ENCODE measurements at regions not wholly inside any gene's neighbourhood (a gene's known extent, or its start where the extent isn't known, plus 50 kb on each side); places are given as distances from the start of the nearest gene placed in this dataset.
"Not testable (repeated sequence)": the region's sequence is repeated elsewhere in the genome, so short reads cannot be mapped to it uniquely, and the experiment has no call there.

GRCh38 chr11:57047610-57048009, 58.9 kb downstream of the OR5AK2 start:
- no peak for DNase-seq

DNA sequence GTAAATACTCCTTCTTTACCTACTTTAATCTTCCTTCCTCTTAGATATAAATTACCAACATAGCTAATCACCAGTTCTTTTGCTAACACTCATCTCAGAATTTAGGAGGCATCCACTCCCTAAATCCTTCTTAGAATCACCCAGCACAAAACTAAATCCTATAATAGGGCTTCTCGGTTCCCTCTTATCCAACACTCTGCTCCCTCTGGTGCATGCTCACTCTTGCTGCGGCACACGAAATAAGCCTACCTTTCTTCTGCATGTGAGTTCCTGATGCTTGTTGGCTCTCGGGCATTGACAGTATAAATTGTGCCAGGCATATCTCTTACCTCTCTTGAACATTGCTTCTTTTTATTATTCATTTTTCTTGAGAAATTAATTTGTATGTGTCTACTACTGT, 61.0 kb downstream of the OR5AK2 start:
- no peak for DNase-seq

DNA sequence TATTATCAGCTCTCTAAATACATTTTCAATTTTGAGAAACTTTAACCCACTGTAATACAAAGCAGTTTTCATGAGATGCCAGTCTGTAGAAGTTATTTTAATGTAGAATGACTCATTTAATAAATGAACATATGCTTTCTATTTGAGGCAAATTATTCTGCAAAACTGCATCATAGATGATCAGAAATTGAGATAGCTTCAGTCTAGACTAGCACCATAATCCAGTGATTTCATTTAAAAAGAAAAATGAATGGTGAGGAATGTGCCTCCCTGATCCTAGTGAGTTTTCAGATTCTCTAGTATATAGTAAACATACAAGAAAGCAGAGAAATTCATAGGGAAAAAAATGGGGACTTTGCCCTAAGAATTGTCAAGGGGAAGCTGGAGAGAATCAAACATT, 66.1 kb downstream of the OR5AK2 start:
- no peak for DNase-seq

DNA sequence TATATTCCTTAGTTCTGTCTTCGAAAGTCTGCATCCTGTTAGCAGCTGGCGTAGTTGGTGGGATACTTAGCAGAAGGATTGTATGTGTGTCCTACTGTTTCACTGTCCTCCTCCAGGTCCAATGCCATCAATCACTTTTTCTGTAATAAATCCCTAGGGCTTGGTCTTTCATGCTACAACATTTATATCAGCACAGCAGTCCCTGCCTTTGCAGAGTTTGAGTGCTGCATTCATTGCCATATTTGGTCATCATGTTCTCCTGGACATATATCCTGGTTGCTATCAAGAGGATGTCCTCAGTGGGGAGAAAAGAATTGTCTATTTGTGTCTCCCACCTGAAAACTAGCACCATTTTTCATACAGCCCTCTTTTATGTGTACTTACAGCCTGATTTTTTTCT, 67.0 kb downstream of the OR5AK2 start:
- no peak for DNase-seq

GRCh38 chr11:57056735-57057134, 68.0 kb downstream of the OR5AK2 start:
- DNase-seq, result no peak

DNA sequence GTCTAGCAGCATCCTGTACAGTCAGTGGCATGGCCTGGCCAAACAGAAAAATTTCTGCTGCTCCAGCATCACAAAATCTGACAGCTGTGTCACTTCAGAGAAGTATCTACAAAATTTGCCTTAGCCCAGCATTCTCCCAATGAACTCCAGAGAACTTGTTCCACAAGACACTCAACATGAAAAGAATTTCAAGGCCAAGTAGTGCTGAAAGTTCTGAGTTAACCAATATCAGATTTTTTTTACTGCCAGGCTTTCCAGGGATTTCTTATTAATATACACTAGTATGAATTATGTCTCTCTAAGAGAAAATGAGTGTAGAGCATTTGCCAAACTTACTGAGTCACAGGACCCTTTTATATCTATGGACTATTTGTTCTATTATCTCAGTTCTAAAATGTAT, 68.8 kb downstream of the OR5AK2 start:
- DNase-seq, result no peak

GRCh38 chr11:57062957-57063356, 74.2 kb downstream of the OR5AK2 start:
- DNase-seq, result not testable (repeated sequence)

DNA sequence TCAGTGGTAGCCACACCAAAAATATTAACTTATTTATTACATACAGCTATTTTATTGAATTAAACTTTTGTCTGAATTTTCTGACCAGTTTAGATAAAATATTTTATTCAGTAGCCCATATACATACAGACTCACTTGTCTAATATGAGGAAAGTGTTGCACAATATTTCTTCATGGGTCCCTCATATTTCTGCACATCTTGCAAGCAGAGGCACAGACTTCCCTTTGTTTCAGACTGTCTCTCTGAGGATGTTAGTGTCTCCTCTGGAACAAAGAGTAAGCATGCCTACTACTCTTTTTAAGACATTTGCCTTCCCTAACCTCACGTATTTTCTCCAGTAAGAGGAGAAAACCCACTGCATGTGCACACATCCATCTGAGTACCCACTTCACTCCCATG, 81.2 kb downstream of the OR5AK2 start:
- no peak for DNase-seq

DNA sequence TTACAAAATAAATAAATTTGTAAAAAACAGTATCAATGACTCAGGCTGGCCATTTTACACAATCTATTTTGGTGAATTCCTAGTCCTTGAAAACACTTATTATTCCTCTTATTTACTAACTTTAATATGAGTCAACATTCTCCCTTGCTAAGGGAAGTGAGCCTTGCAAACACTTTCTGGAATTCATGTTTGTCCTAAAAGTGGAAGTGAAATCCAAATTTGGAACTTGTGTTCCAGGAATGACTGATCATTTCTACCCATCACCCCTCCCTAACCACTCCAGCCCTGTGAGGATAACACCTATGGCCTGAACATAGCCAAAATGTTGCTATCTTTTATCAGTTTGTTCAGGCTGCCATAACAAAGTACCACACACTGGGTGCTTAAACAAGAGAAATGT, 83.1 kb downstream of the OR5AK2 start:
- no peak for DNase-seq

GRCh38 chr11:57072640-57073039, 83.9 kb downstream of the OR5AK2 start:
- no peak for DNase-seq

GRCh38 chr11:57073128-57073527, 84.4 kb downstream of the OR5AK2 start:
- no peak for DNase-seq

- no peak for DNase-seq
Measured at GRCh38 chr11:57081356-57081755, 92.6 kb downstream of the OR5AK2 start.

DNA sequence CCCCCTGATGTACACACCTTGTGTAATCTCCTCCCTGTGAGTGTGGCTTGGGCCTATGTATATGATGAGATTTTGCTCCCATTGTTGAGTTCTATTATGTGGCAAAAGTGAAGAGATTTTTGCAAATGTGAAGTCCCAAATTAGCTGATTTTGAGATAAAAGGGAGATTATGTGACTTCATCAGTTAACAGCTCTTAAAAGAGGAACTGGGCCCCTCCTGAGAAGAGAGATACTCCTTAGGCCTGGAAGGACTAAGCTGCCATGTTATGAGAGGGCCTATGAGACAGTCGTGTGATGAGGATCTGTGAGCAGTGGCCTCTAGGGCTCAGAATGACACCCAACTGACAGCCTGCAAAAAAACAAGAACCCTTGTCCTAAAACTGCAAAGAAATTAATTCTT, 93.4 kb downstream of the OR5AK2 start:
- no peak for DNase-seq

DNA sequence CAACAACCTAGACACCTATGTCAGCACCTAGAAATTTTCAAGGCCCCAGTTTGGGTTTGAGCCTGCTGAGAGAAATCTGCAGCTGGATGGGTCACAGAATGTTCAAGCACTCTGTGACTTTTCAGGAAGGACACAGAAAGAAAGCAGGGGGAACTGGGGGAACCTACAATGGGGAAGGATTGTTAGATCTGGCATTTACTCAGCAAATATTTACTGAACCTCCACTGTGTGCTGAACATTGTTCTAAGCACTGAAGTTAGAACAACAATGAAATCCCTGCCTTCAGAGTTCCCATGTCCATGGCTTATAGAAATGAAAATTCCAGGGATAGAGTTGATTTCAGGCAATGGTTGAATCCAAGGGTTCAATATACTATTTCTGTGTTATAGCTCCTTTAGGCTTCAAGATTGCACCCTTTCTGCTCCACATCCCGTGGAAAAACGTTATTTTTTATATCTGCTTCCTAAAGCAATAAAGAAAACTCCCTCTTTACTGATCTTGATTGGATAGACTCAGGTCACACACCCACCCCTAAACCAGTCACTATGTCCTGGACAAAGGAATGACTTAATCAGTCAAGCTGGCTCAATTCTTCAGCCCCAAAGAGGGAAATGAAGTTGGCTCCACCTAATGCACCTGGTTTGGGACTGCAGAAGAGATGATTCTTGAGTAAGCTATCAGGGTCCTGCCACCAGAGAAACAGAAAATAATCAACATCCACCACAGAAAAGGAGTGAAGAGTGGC, 95.1 kb downstream of the OR5AK2 start:
- DNase-seq, result no peak

DNA sequence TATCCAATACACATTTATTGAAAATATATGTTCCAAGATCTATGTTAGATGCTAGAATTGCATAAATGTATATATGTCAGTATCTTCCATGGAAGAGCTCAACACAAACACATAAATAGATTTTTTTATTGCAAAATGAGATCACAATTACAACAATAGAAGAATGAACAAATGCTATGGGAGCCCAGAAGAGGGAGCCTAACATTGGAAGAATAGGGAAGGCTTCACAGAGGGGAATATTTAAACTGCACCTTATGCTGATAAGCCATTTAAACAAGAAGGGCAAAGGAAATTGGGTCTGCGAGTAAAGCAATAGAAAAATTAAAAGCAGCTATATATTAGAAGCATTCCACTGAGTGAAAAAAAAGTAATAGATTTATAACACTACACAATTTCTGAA, 96.1 kb upstream of the LRRC55 start:
- DNase-seq, result peak in 1 of 2 experiments; percentile 2

GRCh38 chr11:57087991-57088390, 93.8 kb upstream of the LRRC55 start:
- no peak for DNase-seq

DNA sequence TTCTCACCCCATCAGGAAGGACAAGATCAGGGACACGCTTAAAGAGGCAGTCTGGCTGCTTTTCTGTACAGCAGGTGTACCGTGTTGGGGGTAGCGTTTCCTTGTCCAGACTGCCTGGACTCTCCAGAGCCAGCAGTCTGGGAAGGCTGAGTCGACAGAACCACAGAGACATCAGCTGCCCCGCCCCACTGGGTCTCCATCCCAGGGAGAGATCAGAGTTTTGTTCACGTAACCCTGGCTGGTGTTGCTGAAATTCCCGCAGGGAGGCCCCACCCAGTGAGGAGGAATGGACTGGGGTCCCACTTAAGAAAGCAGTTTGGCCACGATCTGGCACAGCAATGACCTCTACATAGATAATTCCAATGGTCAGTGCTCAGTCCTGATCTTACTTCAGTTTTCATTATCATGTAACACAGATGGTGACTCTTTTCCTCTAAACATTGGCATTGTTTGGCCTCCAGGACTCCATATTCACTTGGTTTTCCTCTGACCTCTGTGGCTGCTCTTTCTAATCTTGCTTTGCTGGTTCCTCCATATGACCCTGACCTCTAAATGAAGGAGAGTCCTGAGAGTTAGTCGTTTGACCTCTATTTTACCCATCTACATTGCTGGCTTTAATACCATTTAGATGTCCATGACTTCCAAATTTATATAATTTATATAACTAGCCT, 89.6 kb upstream of the LRRC55 start:
- DNase-seq, result no peak

DNA sequence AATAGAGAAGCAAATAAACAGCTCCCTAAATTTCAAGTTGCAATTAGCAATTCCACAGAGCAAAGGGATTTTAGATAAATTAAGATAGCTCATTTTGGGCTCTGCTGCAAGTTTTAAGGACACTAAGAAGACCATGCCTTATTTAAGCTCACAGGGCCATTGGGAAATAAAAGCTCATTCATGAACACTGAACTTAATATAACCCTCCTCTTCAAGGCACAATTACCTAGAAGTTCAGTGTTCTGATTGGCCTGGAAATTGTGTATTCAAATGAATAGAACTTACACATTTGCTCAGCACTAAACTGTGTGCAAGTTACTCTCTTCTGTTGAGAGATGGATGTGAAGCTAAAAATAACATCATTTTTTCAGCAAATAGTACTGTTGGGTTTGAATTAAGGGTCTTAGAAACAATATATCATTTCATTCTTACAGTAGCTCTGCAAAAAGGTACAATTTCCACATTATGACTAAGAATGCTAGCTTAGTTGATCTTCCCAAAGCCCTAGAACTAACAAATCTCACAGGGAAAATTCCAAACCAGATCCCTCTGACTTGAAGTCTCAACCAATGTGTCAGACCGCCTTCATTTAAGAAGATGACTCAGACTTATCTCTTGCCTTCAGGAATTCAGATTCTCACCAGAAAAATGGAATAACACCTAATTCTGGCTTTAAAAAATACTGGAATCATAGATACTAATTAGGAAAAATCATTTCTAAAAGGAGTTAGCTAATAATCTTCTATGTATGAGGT, 87.4 kb upstream of the LRRC55 start:
- no peak for DNase-seq

GRCh38 chr11:57095417-57095816, 86.3 kb upstream of the LRRC55 start:
- DNase-seq, result no peak

GRCh38 chr11:57095896-57096295, 85.9 kb upstream of the LRRC55 start:
- no peak for DNase-seq

- DNase-seq, result no peak
Measured at GRCh38 chr11:57097149-57097548, 84.6 kb upstream of the LRRC55 start.

DNA sequence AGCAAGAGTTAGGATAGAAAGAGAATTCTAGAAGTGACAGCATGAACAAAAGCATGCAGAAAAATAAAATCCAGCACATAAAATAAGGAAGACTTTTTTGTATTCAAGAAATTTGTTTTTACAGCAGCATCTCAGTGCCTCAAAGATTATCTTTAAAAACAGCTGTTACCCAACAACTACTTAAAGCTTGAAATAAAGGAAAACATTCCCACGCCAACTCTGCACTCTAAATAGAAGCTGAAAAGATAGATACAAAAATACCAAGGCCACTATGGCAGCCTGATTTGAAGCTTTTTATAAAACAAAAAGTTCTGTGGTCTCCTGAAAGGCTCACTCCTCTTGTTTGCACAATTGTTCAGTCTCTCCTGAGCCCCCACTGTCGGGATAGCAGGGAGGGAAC, 83.6 kb upstream of the LRRC55 start:
- no peak for DNase-seq

GRCh38 chr11:57100638-57101331, 81.0 kb upstream of the LRRC55 start:
- DNase-seq, result no peak

All from NCI-H524 (cell line).